ENCODE measurements at regions not wholly inside any gene's neighbourhood (a gene's known extent, or its start where the extent isn't known, plus 50 kb on each side); places are given as distances from the start of the nearest gene placed in this dataset.
A peak's percentile ranks its signal among the peaks of the same experiment; 100 is the strongest.

DNA sequence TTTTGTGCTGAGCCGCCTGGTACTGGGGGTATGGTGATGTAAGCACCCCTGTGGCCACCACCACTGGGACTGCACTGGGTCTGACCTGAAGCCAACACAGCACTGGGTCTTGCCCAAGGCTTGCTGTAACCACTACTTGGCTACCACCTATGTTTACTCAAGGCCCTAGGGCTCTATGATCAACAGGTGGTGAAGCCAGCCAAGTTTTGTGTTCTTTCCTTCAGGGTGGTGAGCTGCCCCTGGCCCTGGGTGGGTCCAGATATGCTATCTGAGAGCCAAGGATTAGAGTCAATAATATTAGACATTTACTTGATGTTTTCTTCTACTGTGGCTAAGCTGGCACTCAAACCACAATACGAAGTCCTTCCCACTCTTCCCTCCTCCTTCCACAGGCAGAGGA is 55.1 kb upstream of the PAGE4 start:
- DNase-seq (ENCODE audit: low read depth in 3 of 3, low spot score in 2 of 3) = no peak

DNA sequence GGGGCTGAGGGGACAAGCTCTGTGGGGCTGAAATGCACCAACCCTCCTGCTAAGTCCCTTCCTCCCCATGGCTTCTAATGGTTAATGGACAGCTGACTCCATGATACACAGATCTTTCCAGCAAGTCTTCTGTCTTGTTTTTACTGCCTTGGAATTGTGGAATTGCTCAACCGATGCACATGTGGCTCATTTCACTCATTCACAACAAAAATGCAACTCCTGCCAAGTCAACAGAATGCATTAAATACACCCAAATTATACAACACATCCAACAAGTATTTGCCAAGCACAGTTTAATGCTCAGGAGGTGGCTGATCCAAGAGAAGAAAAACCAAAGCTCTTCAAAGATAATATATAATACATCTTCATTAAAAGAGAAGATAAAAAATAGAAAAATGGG is 61.9 kb upstream of the PAGE4 start:
- DNase-seq (ENCODE audit: low read depth in 3 of 3, low spot score in 2 of 3) = no peak

DNA sequence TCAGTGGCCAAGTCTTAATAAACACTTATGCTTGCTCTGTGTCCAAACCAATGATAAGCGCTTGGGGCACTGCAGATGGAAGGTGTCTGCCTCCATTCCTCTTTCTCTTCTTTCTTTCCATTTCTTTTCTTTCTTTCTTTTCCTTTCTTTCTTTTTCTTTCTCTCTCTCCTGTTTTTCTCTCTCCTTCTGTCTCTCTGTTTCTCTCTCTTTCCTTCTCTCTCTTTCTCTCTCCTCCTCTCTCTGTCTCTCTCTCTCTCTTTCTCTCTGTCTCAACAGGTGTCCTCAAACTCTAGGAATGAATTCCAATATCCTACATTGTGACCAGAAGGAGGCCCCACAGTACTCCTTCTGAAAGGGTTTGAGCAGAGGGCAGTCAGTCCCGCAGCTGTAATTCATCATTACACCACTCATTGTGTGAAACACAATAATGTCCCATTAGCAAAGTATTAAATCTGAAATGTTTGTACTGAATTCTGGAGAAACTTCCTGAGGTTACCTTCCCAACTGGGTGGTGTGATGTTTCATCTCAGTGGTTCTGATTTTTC is 66.5 kb upstream of the PAGE1 start:
- no peak for DNase-seq (ENCODE audit: low read depth in 3 of 3, low spot score in 2 of 3)

DNA sequence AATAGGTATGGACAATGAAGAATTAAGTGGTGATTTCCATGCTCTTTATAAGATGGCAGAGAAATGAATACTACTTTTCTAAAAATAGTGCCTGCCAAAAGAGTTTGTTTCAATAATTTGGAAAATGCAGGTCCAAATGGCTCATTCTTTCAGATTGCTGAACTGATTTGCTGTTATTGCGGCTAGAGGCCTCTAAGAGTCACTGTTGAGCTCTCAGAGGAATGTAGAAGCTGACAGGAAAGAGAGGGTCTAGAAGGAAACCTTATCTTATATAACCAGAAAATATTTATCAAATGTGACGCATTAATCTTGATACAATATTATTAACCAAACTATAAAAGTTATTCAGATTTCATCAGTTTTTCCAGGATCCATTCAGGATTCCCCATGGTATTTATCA is 65.7 kb upstream of the PAGE1 start:
- DNase-seq (ENCODE audit: low read depth in 3 of 3, low spot score in 2 of 3) = no peak

DNA sequence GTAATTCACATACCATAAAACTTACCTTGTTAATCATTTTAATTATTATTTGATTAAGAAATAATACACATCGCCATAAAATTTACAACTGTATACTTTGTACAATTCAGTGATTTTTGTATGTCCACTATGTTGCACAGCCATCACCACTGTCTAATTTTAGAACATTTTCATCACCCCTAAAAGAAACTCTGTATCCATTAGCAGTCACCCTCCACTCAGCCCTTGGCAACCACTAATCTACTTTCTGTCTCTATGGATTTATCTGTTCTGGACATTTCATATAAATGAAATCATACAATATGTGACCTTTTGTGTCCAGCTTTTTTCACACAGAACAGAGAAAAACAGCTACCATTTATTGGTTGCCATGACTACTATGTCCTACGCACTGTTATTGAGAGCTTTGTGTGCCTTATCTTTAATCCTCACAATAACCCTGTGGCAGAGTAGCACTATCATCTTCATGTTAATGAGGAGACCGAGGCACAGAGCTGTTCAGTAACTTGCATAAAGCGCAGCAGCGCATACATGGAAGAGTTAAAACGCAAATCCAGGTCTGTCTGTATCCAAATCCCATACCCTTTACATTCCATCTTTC is 64.6 kb upstream of the PAGE1 start:
- DNase-seq (ENCODE audit: low read depth in 3 of 3, low spot score in 2 of 3) = no peak

DNA sequence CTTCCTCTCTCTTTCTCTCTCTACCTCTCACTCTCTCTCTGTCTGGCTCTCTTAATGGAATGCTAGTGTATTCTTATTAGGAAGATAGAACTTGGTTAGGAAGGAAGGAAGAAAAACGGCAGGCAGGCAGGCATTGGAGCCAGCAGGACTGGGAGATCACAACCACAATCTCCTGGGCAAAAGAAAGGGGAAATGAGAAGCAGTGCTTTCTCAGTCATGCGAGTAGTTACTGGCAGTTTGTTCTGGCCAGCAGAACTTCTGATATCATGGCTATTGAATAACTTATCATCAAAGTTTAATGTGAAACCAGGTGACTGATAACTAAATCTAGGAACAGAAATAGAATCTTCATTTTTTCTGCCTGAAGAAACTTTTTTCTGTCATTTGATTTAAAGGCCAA is 60.9 kb upstream of the PAGE1 start:
- no peak for DNase-seq (ENCODE audit: low read depth in 3 of 3, low spot score in 2 of 3)

DNA sequence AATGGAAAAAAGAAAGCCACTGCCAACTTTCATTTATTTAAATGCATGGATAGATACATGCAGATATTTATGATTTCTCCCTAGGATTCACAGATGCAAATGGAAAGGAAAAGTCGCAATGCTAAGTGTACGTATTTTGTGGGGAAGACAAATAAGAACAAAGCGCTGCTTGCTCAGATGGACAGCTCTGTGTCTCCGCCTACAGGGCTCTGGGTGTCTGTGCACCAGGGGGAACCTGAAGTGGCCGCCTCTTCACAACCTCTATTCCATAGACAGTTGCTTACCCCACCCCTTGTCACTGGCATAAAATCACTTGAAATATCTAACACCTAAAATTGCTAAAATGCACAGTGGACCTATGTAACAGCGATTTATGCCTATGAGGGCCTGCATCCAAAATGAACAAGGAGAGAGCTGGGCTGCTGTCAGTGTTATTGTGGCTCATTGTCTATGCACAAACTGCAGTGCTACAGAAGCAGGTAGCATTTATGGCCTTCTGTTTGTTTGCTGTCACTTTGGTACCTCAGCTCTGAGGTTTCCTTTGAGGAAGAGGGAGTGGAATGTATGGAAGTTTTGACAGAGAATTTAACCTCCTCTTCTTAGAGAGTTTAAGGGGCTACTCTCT is 58.6 kb upstream of the PAGE1 start:
- DNase-seq (ENCODE audit: low read depth in 3 of 3, low spot score in 2 of 3) = peak in 2 of 3 donors; percentile 9 to 23

DNA sequence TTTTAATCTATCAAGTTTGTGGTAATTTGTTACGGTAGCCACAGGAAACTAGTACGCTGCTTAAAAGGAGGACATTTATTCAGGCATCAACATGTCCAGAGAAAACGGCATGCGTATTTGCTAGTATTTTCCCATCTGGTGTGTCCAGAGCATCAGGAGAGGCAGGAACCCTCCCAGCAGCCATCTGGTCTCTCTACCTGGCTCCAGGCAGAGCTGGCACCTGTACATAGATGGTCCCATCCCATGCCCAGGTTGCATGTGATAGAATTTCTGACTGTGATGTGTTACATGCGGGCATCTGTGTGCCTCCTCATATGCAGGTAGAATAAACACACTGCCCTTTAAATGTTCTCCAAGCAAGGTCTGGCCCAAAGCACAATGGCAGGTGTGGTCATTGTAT is 57.9 kb upstream of the PAGE1 start:
- DNase-seq (ENCODE audit: low read depth in 3 of 3, low spot score in 2 of 3) = no peak

DNA sequence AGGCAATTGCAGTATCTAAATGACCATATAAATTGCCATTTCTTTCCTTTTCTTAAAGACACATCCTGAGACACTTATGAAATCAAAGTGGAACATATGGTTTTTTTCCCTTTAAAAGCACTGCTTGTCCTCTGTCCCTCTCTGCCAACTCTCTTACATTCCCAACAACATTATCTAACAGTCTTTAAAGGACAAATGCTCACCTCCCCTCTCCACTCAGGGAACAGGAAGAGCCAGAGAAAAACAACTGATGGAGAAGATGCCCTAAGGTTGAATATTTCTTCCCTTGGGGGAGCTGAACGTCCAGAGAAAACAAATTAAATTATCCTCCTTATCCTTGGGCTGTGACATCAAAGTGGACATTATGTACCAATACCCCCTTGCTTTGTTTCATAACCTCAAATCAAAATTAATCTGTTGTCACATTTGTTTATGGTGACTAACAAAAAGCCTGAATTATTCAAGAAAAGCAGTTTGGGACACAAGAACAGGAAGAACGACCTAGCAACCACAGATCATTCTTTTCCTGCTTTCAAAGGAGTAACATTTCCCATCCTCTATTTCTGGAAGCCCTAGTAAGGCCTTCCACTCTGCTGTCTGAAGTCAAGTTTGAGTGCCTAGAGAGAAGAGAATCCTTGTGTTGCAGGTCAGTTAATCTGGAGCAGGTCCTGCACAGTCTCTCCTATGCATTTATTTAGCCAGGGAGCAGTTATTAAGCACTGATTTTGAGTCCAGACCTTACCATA is 52.6 kb upstream of the PAGE1 start:
- no peak for DNase-seq (ENCODE audit: low read depth in 3 of 3, low spot score in 2 of 3)

DNA sequence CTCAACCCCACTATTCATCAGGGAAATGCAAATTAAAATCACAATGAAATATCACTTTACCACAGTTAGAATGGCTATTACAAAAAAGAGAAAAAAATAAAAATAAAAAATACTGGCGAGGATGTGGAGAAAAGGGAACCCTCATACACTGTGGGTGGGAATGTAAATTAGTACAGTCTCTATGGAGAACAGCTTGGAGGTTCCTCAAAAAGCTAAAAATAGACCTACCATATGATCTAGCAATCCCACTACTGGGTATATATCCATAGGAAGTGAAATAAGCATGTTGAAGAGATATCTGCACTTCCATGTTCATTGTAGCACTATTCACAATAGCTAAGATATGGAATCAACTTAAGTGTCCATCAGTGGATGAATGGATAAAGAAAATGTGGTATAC is 50.5 kb upstream of the PAGE1 start:
- no peak for DNase-seq (ENCODE audit: low read depth in 3 of 3, low spot score in 2 of 3)
